HL-60 (cell line): ENCODE measurements at regions not wholly inside any gene's neighbourhood (a gene's known extent, or its start where the extent isn't known, plus 50 kb on each side); places are given as distances from the start of the nearest gene placed in this dataset.

Experiments
- GABPA ChIP-seq: IDR thresholded peaks from 2 replicates; pipeline ENCODE4 v1.6.1; 2012; ENCODE audit warnings: low read depth
- POLR2AphosphoS5 ChIP-seq: IDR thresholded peaks from 2 replicates; pipeline ENCODE4 v1.6.1; 2012; ENCODE audit warnings: low read depth
- SPI1 ChIP-seq: IDR thresholded peaks from 2 replicates; pipeline ENCODE4 v1.6.1; 2012; ENCODE audit warnings: low read depth, mild to moderate bottlenecking, borderline replicate concordance
- TF ChIP-seq, protein P1 (sequence below): IDR thresholded peaks from one replicate; pipeline ENCODE4 v1.5.1; 2011; ENCODE audit warnings: low read length, control low read depth, inconsistent platforms; ENCODE audit not compliant: insufficient read depth
- TF ChIP-seq, protein P2 (sequence below): IDR thresholded peaks from 2 replicates; pipeline ENCODE4 v1.6.1; 2012; ENCODE audit warnings: low read depth; ENCODE audit not compliant: insufficient replicate concordance

DNA sequence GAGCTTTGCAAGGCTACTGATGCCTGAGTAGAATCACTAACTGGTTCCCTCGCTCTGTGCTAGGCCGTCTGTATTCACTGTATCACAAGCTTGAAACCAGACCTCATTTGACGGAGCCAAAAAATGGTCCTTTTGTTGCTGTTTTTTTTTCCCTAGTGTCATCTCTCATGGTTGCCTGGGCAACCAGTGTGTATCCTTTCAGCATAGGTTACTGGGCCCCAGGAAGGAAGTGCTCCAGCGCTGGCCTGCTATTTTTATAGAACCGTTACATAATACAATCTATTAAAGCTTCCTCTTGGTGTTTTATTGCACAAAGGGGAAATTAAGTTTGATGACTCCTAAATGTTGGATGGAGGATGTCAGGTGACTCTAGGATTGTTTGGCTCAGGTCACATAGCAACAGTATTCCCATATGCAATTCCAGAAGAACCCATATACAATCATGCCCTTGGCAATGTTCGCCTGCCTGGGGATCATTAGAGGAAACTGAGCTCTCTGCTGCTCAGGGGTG is 220.4 kb downstream of the SPRY1 start:
- TF ChIP-seq, protein P1, sequence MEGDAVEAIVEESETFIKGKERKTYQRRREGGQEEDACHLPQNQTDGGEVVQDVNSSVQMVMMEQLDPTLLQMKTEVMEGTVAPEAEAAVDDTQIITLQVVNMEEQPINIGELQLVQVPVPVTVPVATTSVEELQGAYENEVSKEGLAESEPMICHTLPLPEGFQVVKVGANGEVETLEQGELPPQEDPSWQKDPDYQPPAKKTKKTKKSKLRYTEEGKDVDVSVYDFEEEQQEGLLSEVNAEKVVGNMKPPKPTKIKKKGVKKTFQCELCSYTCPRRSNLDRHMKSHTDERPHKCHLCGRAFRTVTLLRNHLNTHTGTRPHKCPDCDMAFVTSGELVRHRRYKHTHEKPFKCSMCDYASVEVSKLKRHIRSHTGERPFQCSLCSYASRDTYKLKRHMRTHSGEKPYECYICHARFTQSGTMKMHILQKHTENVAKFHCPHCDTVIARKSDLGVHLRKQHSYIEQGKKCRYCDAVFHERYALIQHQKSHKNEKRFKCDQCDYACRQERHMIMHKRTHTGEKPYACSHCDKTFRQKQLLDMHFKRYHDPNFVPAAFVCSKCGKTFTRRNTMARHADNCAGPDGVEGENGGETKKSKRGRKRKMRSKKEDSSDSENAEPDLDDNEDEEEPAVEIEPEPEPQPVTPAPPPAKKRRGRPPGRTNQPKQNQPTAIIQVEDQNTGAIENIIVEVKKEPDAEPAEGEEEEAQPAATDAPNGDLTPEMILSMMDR = no peak
- TF ChIP-seq, protein P2, sequence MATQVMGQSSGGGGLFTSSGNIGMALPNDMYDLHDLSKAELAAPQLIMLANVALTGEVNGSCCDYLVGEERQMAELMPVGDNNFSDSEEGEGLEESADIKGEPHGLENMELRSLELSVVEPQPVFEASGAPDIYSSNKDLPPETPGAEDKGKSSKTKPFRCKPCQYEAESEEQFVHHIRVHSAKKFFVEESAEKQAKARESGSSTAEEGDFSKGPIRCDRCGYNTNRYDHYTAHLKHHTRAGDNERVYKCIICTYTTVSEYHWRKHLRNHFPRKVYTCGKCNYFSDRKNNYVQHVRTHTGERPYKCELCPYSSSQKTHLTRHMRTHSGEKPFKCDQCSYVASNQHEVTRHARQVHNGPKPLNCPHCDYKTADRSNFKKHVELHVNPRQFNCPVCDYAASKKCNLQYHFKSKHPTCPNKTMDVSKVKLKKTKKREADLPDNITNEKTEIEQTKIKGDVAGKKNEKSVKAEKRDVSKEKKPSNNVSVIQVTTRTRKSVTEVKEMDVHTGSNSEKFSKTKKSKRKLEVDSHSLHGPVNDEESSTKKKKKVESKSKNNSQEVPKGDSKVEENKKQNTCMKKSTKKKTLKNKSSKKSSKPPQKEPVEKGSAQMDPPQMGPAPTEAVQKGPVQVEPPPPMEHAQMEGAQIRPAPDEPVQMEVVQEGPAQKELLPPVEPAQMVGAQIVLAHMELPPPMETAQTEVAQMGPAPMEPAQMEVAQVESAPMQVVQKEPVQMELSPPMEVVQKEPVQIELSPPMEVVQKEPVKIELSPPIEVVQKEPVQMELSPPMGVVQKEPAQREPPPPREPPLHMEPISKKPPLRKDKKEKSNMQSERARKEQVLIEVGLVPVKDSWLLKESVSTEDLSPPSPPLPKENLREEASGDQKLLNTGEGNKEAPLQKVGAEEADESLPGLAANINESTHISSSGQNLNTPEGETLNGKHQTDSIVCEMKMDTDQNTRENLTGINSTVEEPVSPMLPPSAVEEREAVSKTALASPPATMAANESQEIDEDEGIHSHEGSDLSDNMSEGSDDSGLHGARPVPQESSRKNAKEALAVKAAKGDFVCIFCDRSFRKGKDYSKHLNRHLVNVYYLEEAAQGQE = no peak
- TF ChIP-seq SPI1 (peak; percentile 90), GABPA (0 out of 2 replicates have a peak, but pooled peaks have one; percentile 33), POLR2AphosphoS5 (no peak)
